ENCODE measurements at regions not wholly inside any gene's neighbourhood (a gene's known extent, or its start where the extent isn't known, plus 50 kb on each side); places are given as distances from the start of the nearest gene placed in this dataset.

- TF ChIP-seq CTCF (IDR thresholded peaks at IDR 0.05) = no peak
Observed at GRCh38 chr5:168152660-168153059, 138.8 kb upstream of the WWC1 start.

GRCh38 chr5:168153263-168153875, 138.1 kb upstream of the WWC1 start:
- no peak for TF ChIP-seq CTCF (IDR thresholded peaks at IDR 0.05)

GRCh38 chr5:168153876-168154270, 137.6 kb upstream of the WWC1 start:
- TF ChIP-seq CTCF (IDR thresholded peaks at IDR 0.05) = no peak

GRCh38 chr5:168155585-168155984, 135.9 kb upstream of the WWC1 start:
- no peak for TF ChIP-seq CTCF (IDR thresholded peaks at IDR 0.05)

- no peak for TF ChIP-seq CTCF (IDR thresholded peaks at IDR 0.05)
Observed at GRCh38 chr5:168156170-168156569, 135.3 kb upstream of the WWC1 start.

DNA sequence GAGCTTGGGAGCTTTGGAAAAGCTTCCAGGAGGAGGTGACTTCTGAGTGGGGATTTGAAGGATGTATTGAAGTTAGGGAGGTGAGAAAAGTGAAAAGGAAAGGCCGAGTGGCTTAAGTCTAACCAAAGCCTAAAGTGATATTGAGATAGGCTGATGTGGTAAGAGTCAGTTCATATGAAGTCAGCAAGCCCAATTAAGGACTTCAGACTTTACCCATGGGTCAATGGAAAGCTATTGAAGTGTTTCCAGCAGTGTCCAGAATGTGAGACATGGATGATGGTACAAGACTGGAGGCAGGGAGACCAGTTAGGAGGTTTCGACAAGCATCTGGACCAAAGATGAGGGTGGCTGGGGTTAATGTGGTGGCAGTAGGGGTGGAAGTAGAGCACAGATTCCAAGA, 134.3 kb upstream of the WWC1 start:
- no peak for TF ChIP-seq CTCF (IDR thresholded peaks at IDR 0.05)

DNA sequence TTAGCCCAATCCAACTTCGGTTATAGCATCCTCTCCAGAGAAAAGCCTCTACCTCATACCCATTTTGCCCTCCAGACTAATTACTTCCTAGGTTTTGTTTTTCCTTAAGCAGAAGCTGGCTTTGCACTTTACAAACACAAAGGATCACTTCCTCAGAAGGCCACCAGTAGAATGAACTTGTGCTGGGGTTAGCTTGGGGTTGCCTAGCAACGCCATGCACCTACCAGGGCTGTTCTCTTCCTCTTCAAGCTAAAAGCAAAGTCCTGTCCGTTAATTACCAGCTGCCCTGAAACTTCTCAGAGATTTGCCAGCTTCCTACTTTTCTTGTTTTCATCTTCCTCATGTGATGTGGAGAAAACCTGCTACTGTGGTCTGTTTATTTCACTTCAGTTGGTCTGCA, 132.0 kb upstream of the WWC1 start:
- TF ChIP-seq CTCF (IDR thresholded peaks at IDR 0.05) = no peak

DNA sequence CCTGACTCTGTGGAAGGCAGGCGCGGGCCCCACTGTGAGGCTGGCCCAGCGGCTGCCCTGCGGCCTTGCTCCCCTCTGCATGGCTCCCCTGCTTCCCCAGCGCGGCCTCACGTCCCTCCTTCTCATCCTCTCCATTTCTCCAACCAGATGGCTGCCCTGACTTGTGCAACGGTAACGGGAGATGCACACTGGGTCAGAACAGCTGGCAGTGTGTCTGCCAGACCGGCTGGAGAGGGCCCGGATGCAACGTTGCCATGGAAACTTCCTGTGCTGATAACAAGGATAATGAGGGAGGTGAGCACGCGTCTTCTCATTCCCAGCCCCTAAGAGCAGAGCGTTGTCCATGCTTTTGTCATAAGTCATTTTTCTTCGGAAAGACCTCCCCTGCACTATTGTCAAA, 129.0 kb upstream of the WWC1 start:
- TF ChIP-seq CTCF (IDR thresholded peaks at IDR 0.05) = no peak

Measured in LNCAP (cell line).